GM18861 (cell line): ENCODE measurements at regions not wholly inside any gene's neighbourhood (a gene's known extent, or its start where the extent isn't known, plus 50 kb on each side); places are given as distances from the start of the nearest gene placed in this dataset.
"Not testable (repeated sequence)": the region's sequence is repeated elsewhere in the genome, so short reads cannot be mapped to it uniquely, and the experiment has no call there.

ENCODE experiments used
- ATAC-seq: cut with Tn5 transposase; IDR thresholded peaks from one replicate; pipeline ENCODE4 v1.9.1; 2021; ENCODE audit not compliant: unreplicated experiment

- no peak for ATAC-seq
Observed at GRCh38 chr6:141117874-141118273, 1014.9 kb upstream of the GJE1 start.

GRCh38 chr6:141110481-141110880 is 1022.2 kb upstream of the GJE1 start:
- no peak for ATAC-seq

DNA sequence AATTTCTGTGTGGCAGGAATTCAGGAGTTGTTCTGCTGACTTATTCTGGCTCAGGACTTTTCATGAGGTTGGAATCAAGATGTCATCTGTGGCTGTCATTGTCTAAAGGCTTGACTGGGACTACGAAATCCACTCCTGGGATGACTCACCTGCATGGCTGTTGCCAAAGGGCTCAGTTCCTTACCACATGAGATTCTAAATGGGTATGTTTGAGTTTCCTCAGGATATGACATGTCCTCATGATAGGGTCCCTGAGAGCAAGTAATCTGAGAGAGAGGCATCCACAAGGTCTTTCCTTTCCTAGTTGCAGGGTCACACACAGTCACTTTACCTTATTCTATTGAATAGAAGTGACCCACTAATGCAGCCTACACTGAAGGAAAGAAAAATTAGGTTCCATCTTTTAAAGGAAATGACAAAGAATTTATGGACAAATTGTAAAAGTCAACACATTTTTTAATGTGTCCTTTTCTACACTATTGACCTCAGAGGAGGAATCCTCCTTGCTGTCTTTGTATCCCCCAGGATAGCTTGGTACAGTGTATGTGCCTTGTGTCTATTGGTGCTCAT is 1025.0 kb upstream of the GJE1 start:
- ATAC-seq: no peak

GRCh38 chr6:141105481-141105880 is 1027.2 kb upstream of the GJE1 start:
- no peak for ATAC-seq

DNA sequence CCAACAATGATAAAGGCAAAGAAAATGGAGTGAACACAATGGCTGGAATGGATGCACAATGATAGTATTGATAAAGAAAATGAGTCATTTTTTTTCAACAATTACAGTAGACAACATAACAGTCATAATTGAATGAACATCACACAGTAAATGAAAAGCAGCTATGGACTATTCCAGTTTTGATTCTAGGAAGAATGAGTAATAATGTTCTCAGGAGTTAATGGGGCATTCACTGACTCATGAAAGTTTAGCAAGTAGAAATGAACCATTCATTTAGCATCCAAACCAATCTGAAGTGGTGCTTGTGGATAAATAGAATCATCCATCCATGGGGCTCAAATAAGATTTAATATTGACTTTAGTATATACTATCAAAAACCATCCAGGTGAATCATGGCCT is 1029.5 kb upstream of the GJE1 start:
- no peak for ATAC-seq

GRCh38 chr6:141097471-141097870 is 1035.3 kb upstream of the GJE1 start:
- ATAC-seq: no peak

DNA sequence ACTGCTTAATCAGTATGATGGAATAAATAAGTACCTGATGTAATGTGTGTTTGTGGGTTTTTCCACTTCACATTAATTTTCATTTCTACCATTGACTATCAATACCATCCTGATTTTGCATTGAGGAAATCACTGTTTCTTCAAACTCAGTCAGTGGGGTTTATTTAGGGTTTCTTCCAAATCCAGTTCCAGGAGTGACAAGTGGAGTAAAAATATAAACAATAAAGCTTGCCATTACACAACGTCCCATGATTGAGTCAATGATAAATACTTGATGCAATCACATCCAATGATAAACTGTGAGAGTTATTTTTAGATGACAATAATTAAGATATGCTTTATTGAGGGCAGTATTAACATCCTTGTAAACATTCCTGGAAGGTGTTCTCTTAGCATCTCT is 1037.4 kb upstream of the GJE1 start:
- ATAC-seq: no peak

GRCh38 chr6:141088171-141088570 is 1044.6 kb upstream of the GJE1 start:
- no peak for ATAC-seq

GRCh38 chr6:141077355-141078333 is 1055.1 kb upstream of the GJE1 start:
- ATAC-seq: peak; percentile 99

- ATAC-seq: no peak
Observed at GRCh38 chr6:141057761-141058160, 1075.0 kb upstream of the GJE1 start.

- no peak for ATAC-seq
Observed at GRCh38 chr6:141056945-141057625, 1075.6 kb upstream of the GJE1 start.

DNA sequence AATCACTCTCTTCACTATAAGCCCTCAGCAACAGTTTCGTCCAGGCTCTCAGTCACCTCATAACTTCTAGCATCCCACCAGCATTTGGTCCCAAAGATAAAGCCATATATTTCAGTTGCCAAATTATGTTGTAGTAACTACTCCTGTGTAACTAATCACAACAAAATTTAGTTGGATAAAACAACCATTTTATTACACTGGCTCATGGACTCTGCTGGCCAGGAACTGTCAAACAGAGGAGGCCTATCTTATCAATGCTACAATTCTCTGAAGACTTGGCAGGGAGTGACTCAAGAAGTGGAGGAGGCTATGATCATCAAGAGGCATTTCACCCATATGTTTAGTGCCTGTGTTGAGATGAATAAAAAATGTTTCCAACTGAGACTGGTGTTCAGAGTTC is 1082.3 kb upstream of the GJE1 start:
- no peak for ATAC-seq

GRCh38 chr6:141048451-141048850 is 1084.3 kb upstream of the GJE1 start:
- ATAC-seq: no peak

GRCh38 chr6:141046496-141046895 is 1086.2 kb upstream of the GJE1 start:
- ATAC-seq: not testable (repeated sequence)

GRCh38 chr6:141041596-141042087 is 1091.1 kb upstream of the GJE1 start:
- ATAC-seq: no peak

- no peak for ATAC-seq
Observed at GRCh38 chr6:141035312-141036200, 1097.2 kb upstream of the GJE1 start.

DNA sequence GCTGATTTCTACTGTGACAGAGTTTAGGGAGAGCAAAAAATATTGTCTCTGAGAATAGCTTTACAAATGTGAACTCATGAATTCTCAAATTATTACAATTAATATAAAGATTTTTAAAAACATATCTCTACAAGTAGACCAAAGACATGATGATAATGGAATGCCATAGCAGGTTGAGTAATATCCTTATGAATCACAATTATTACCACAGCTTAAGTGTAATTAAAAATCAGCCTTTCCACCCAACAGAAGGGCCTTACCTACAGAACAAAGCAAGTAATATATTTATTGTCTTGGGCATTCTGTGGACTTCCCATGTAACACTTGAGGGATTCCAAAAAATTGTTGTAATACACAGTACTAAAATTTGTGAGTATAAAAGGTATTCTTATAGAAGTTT is 1099.6 kb upstream of the GJE1 start:
- no peak for ATAC-seq

DNA sequence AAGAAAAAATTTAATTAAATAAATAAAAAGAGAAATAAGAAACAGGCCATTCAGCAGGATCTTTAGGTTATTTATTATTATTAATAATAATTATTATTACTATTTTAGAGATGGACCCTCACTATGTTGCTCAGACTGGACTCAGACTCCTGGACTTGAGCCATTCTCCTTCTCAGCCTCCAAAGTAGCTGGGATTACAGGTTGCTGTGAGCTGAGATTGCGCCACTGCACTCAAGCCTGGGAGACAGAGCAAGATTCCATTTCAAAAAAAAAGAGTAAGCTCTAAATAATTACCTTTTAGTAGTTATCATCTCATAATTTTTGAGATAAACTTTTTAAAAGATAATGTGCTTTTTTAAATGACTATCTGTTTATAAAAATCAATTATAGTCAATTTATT is 1102.8 kb upstream of the GJE1 start:
- ATAC-seq: no peak

DNA sequence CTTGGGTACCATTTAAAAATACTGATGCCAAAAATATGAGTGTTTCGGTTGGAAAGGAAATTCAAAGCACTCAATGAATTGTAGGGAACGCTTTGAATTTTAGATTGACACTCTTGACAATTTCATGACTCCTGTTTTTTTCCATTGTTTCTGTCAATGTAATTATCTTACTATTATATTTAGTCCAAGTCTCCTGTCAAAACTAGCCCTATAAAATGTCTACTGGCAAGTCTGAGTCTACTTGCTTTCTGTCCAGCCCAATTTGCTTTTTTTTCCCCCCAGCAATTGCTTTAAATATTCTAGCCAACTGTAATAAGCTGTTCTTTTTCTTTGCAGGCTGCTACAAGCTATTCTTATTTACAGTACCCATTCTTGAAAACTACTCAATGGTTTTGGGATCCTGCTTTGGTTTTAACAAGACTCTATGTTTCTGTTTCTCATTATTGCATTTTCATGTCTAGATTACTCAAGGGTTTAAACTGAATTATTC is 1103.9 kb upstream of the GJE1 start:
- no peak for ATAC-seq

DNA sequence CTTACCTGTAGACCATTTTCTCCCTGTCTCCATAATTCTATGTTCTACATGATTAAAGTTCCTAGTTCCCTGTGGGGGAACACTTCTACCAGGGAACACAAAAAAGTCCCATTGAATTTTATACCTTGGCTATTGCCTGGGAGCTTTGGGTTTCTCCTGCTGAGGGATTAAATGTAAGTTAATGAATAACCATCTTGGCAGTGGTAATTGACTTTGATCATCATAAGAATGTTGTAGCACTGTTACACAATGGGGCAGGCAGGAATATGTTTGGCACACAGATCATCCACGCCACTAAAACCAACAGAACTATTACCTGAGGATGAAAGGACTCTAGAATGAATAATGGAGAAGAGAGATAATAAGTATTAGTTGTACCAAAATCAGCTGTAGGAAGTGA is 1106.2 kb upstream of the GJE1 start:
- no peak for ATAC-seq

GRCh38 chr6:141024526-141024925 is 1108.2 kb upstream of the GJE1 start:
- no peak for ATAC-seq
